ENCODE measurements at regions not wholly inside any gene's neighbourhood (a gene's known extent, or its start where the extent isn't known, plus 50 kb on each side); places are given as distances from the start of the nearest gene placed in this dataset.

- ChIA-PET CTCF (no interaction called here), POLR2A (no interaction called here)
- BruUV-seq (replicated peaks): no TSS peak
- in situ Hi-C loops (cut with HindIII; ENCODE audit: low pct_unique_long_range_greater_than_20kb, low sequenced_read_pairs) (no loop called here), intact Hi-C loops (cut with micrococcal nuclease; ENCODE audit: unreplicated experiment) (no loop called here)
- H3K4me1 ChIP-seq (ENCODE audit: control insufficient read depth, insufficient read depth, low read length): peaks cover 34% of the 10 kb centered on the region
- H3K4me3 ChIP-seq (ENCODE audit: low read depth in 2 of 2, low read length in 2 of 2): no peak overlapping the region
- TF ChIP-seq REST (IDR thresholded peaks at IDR 0.05; ENCODE audit: insufficient read depth in 1 of 2, low read depth in 2 of 2, low read length in 1 of 2) (no peak), POLR2AphosphoS5 (IDR thresholded peaks at IDR 0.05; ENCODE audit: low read depth, low read length) (no peak), TCF7L2 (IDR thresholded peaks at IDR 0.05; ENCODE audit: low read depth, low read length) (no peak), SIN3A (IDR thresholded peaks at IDR 0.05; ENCODE audit: borderline replicate concordance, insufficient read depth, low read depth, low read length) (no peak), CTCF (IDR thresholded peaks at IDR 0.05) (no peak)
- no peaks in the 10 kb centered on the region for H3K27me3 ChIP-seq (ENCODE audit: control insufficient read depth, insufficient read depth, low read length)
- H3K27ac ChIP-seq (ENCODE audit: low read length): no peak overlapping the region
- no peaks in the 10 kb centered on the region; the same call in 1 of the 2 replicates for H3K36me3 ChIP-seq (ENCODE audit: control insufficient read depth, insufficient read depth, low read length)
- ATAC-seq: no peak
- no peaks in the 10 kb centered on the region for H3K9me3 ChIP-seq (ENCODE audit: control insufficient read depth, insufficient read depth, low read depth, low read length)
- no peak for DNase-seq (ENCODE audit: low read depth, low spot score)
These were observed 83.3 kb downstream of the NCOR2 start for GRCh38 chr12:124484067-124484466.

- Histone ChIP-seq H3K4me3 (ENCODE audit: low read depth in 2 of 2, low read length in 2 of 2) (no peak overlapping the region), H3K9me3 (ENCODE audit: control insufficient read depth, insufficient read depth, low read depth, low read length) (no peaks in the 10 kb centered on the region), H3K4me1 (ENCODE audit: control insufficient read depth, insufficient read depth, low read length) (peaks cover 30% of the 10 kb centered on the region), H3K27ac (ENCODE audit: low read length) (no peak overlapping the region), H3K27me3 (ENCODE audit: control insufficient read depth, insufficient read depth, low read length) (no peaks in the 10 kb centered on the region), H3K36me3 (ENCODE audit: control insufficient read depth, insufficient read depth, low read length) (no peaks in the 10 kb centered on the region; the same call in 1 of the 2 replicates)
- BruUV-seq (replicated peaks): no TSS peak
- in situ Hi-C loops (cut with HindIII; ENCODE audit: low pct_unique_long_range_greater_than_20kb, low sequenced_read_pairs) (no loop called here), intact Hi-C loops (cut with micrococcal nuclease; ENCODE audit: unreplicated experiment) (no loop called here)
- no peak for TF ChIP-seq CTCF (IDR thresholded peaks at IDR 0.05)
- no peak for TF ChIP-seq POLR2AphosphoS5 (IDR thresholded peaks at IDR 0.05; ENCODE audit: low read depth, low read length)
- no peak for TF ChIP-seq SIN3A (IDR thresholded peaks at IDR 0.05; ENCODE audit: borderline replicate concordance, insufficient read depth, low read depth, low read length)
- no peak for TF ChIP-seq TCF7L2 (IDR thresholded peaks at IDR 0.05; ENCODE audit: low read depth, low read length)
- no peak for TF ChIP-seq REST (IDR thresholded peaks at IDR 0.05; ENCODE audit: insufficient read depth in 1 of 2, low read depth in 2 of 2, low read length in 1 of 2)
- POLR2A ChIA-PET: no interaction called here
- DNase-seq (ENCODE audit: low read depth, low spot score) (no peak), ATAC-seq (no peak)
- CTCF ChIA-PET: no interaction called here
These were observed 84.3 kb downstream of the NCOR2 start for GRCh38 chr12:124482901-124483799.

Measured in Panc1 (cell line).